Trophoblast cell (in vitro differentiated cells and primary cell): ENCODE measurements at regions not wholly inside any gene's neighbourhood (a gene's known extent, or its start where the extent isn't known, plus 50 kb on each side); places are given as distances from the start of the nearest gene placed in this dataset.
A peak's percentile ranks its signal among the peaks of the same experiment; 100 is the strongest.

ENCODE experiments used
- DNase-seq, 2 donors: peaks; one replicate each; pipeline ENCODE4 v3.0.0-alpha.2; 2016
- H2AFZ ChIP-seq: 2 replicates; pipeline ENCODE4 v1.6.1; 2013; ENCODE audit warnings: low read length, moderate library complexity, mild to moderate bottlenecking; ENCODE audit not compliant: insufficient read depth, poor library complexity
- H2AK5ac ChIP-seq: 2 replicates; pipeline ENCODE4 v1.6.1; 2013; ENCODE audit warnings: mild to moderate bottlenecking, low read length
- H2BK120ac ChIP-seq: 2 replicates; pipeline ENCODE4 v1.6.1; 2013; ENCODE audit warnings: low read length, mild to moderate bottlenecking, moderate library complexity; ENCODE audit not compliant: insufficient read depth, poor library complexity
- H2BK12ac ChIP-seq: 2 replicates; pipeline ENCODE4 v1.6.1; 2013; ENCODE audit warnings: mild to moderate bottlenecking, low read length, moderate library complexity
- H2BK5ac ChIP-seq: 2 replicates; pipeline ENCODE4 v1.6.1; 2013; ENCODE audit warnings: low read length, low read depth, moderate library complexity, mild to moderate bottlenecking; ENCODE audit not compliant: poor library complexity
- H3K14ac ChIP-seq: 2 replicates; pipeline ENCODE4 v1.6.1; 2013; ENCODE audit warnings: mild to moderate bottlenecking, low read length
- H3K18ac ChIP-seq: 2 replicates; pipeline ENCODE4 v1.6.1; 2013; ENCODE audit warnings: mild to moderate bottlenecking, low read length
- H3K23ac ChIP-seq: 2 replicates; pipeline ENCODE4 v1.6.1; 2013; ENCODE audit warnings: low read length
- H3K27ac ChIP-seq: 2 replicates; pipeline ENCODE4 v1.5.1; 2013; ENCODE audit warnings: low read depth, mild to moderate bottlenecking, inconsistent platforms, low read length, moderate library complexity
- H3K27me3 ChIP-seq: 2 replicates; pipeline ENCODE4 v1.6.1; 2013; ENCODE audit warnings: inconsistent platforms, mild to moderate bottlenecking, low read length, moderate library complexity; ENCODE audit not compliant: insufficient read depth
- H3K36me3 ChIP-seq, 2 experiments: 1 replicate in 1 of 2; 2 replicates in 1 of 2; pipeline ENCODE4 v1.6.1; 2013; ENCODE audit warnings: low read length in 2 of 2, mild to moderate bottlenecking in 2 of 2, moderate library complexity in 1 of 2; ENCODE audit not compliant: insufficient read depth in 2 of 2, control insufficient read depth in 1 of 2
- H3K4ac ChIP-seq: 2 replicates; pipeline ENCODE4 v1.6.1; 2013; ENCODE audit warnings: low read depth, mild to moderate bottlenecking, low read length, moderate library complexity
- H3K4me1 ChIP-seq, 2 experiments: 1 replicate in 1 of 2; 2 replicates in 1 of 2; pipeline ENCODE4 v1.6.1; 2013; ENCODE audit warnings: low read length in 2 of 2, mild to moderate bottlenecking in 2 of 2, moderate library complexity in 1 of 2; ENCODE audit not compliant: insufficient read depth in 2 of 2, control insufficient read depth in 1 of 2
- H3K4me2 ChIP-seq: 2 replicates; pipeline ENCODE4 v1.6.1; 2013; ENCODE audit warnings: inconsistent platforms, mild to moderate bottlenecking, low read length, moderate library complexity
- H3K4me3 ChIP-seq: 2 replicates; pipeline ENCODE4 v1.5.1; 2013; ENCODE audit warnings: mild to moderate bottlenecking, low read depth, low read length, inconsistent platforms
- H3K79me1 ChIP-seq: one replicate; pipeline ENCODE4 v1.6.1; 2013; ENCODE audit warnings: low read length
- H3K79me2 ChIP-seq: 2 replicates; pipeline ENCODE4 v1.6.1; 2013; ENCODE audit warnings: low read length, mild to moderate bottlenecking; ENCODE audit not compliant: control insufficient read depth, insufficient read depth, poor library complexity
- H3K9ac ChIP-seq: 2 replicates; pipeline ENCODE4 v1.6.1; 2013; ENCODE audit warnings: mild to moderate bottlenecking, low read length
- H3K9me3 ChIP-seq: 2 replicates; pipeline ENCODE4 v1.6.1; 2013; ENCODE audit warnings: low read depth, mild to moderate bottlenecking, control low read depth, inconsistent platforms, low read length; ENCODE audit not compliant: insufficient read depth
- H4K12ac ChIP-seq: 2 replicates; pipeline ENCODE4 v1.6.1; 2013; ENCODE audit warnings: low read depth, mild to moderate bottlenecking, low read length, moderate library complexity
- H4K8ac ChIP-seq: 2 replicates; pipeline ENCODE4 v1.6.1; 2013; ENCODE audit warnings: low read depth, mild to moderate bottlenecking, low read length, moderate library complexity
- H4K91ac ChIP-seq: one replicate; pipeline ENCODE4 v1.6.1; 2013; ENCODE audit warnings: low read depth, mild to moderate bottlenecking, low read length, moderate library complexity
- WGBS: extraction: QIAGEN DNeasy Blood & Tissue Kit; methylation state at CpG from one replicate; pipeline ENCODE4 v1.1.7; 2013; ENCODE audit warnings: missing lambda C conversion rate; ENCODE audit not compliant: insufficient read length, insufficient coverage; ENCODE audit errors: extremely low coverage; 5-methylcytosine and 5-hydroxymethylcytosine counted together

- Histone ChIP-seq H3K4me3 (no peak overlapping the region), H3K79me2 (no peaks in the 10 kb centered on the region), H2AFZ (no peak overlapping the region), H3K14ac (no peak overlapping the region), H3K9me3 (no peaks in the 10 kb centered on the region), H3K4me1 (peaks cover 0 to under 1% of the 10 kb centered on the region in 2 experiments), H3K79me1 (no peaks in the 10 kb centered on the region), H3K4me2 (no peak overlapping the region), H3K23ac (no peak overlapping the region), H2BK120ac (no peak overlapping the region), H3K36me3 (no peaks in the 10 kb centered on the region), H2AK5ac (no peak overlapping the region), H4K12ac (no peak overlapping the region), H4K91ac (no peak overlapping the region), H3K9ac (no peak overlapping the region), H3K27me3 (no peaks in the 10 kb centered on the region), H2BK5ac (no peak overlapping the region), H3K4ac (no peak overlapping the region), H3K27ac (no peak overlapping the region), H2BK12ac (no peak overlapping the region), H4K8ac (no peak overlapping the region), H3K18ac (no peak overlapping the region)
- DNase-seq = no peak
- WGBS = no CpG with 5 or more reads among the region's 1 CpG
Observed at GRCh38 chr6:76719449-76719848, 647.0 kb upstream of the IMPG1 start.

- Histone ChIP-seq H3K79me1 (no peaks in the 10 kb centered on the region), H3K23ac (no peak overlapping the region)
- no CpG with 5 or more reads among the region's 5 CpGs for WGBS
Observed at GRCh38 chr6:76708641-76709331, 636.3 kb upstream of the IMPG1 start.

GRCh38 chr6:76707630-76708029 lies 635.2 kb upstream of the IMPG1 start:
- no peak overlapping the region for H3K14ac ChIP-seq
- H3K4me3 ChIP-seq = no peak overlapping the region
- H3K27ac ChIP-seq = no peak overlapping the region
- H3K18ac ChIP-seq = no peak overlapping the region
- H3K79me2 ChIP-seq = no peaks in the 10 kb centered on the region
- H2BK12ac ChIP-seq = no peak overlapping the region
- H3K23ac ChIP-seq = no peak overlapping the region
- no peaks in the 10 kb centered on the region for H3K27me3 ChIP-seq
- H4K91ac ChIP-seq = no peak overlapping the region
- peaks cover 3% of the 10 kb centered on the region for H3K79me1 ChIP-seq
- peaks cover 0 to 4% of the 10 kb centered on the region in 2 experiments for H3K4me1 ChIP-seq
- no peaks in the 10 kb centered on the region for H3K9me3 ChIP-seq
- H2AK5ac ChIP-seq = no peak overlapping the region
- H3K9ac ChIP-seq = no peak overlapping the region
- no peak overlapping the region for H2AFZ ChIP-seq
- no peaks in the 10 kb centered on the region for H3K36me3 ChIP-seq
- H3K4ac ChIP-seq = no peak overlapping the region
- H3K4me2 ChIP-seq = no peak overlapping the region
- H2BK120ac ChIP-seq = no peak overlapping the region
- H4K12ac ChIP-seq = no peak overlapping the region
- H4K8ac ChIP-seq = no peak overlapping the region
- no peak for DNase-seq
- no peak overlapping the region for H2BK5ac ChIP-seq

More at GRCh38 chr6:76708641-76709331, 636.3 kb upstream of the IMPG1 start:
- no peaks in the 10 kb centered on the region for H3K9me3 ChIP-seq
- H3K4me2 ChIP-seq = no peak overlapping the region
- H3K4ac ChIP-seq = no peak overlapping the region
- H3K79me2 ChIP-seq = no peaks in the 10 kb centered on the region
- no peak overlapping the region for H2BK12ac ChIP-seq
- no peak overlapping the region for H3K9ac ChIP-seq
- no peak overlapping the region for H3K14ac ChIP-seq
- H4K12ac ChIP-seq = no peak overlapping the region
- H3K36me3 ChIP-seq = no peaks in the 10 kb centered on the region
- H2AK5ac ChIP-seq = no peak overlapping the region
- H3K4me1 ChIP-seq = peaks cover 0 to 2% of the 10 kb centered on the region in 2 experiments
- no peak overlapping the region for H4K91ac ChIP-seq
- no peak overlapping the region for H4K8ac ChIP-seq
- H3K4me3 ChIP-seq = no peak overlapping the region
- no peak overlapping the region for H2BK5ac ChIP-seq
- no peak overlapping the region for H3K27ac ChIP-seq
- no peak overlapping the region for H2BK120ac ChIP-seq
- no peaks in the 10 kb centered on the region for H3K27me3 ChIP-seq
- DNase-seq = peak in 1 of 2 donors; percentile 42
- no peak overlapping the region for H2AFZ ChIP-seq
- no peak overlapping the region for H3K18ac ChIP-seq

GRCh38 chr6:76706631-76707030 lies 634.2 kb upstream of the IMPG1 start:
- H3K4me3 ChIP-seq = no peak overlapping the region
- no peaks in the 10 kb centered on the region for H3K79me2 ChIP-seq
- no peak overlapping the region for H4K8ac ChIP-seq
- no peak overlapping the region for H2AK5ac ChIP-seq
- no peak overlapping the region for H3K14ac ChIP-seq
- H3K4me1 ChIP-seq = peaks cover 0 to 9% of the 10 kb centered on the region in 2 experiments
- no CpG with 5 or more reads among the region's 1 CpG for WGBS
- H2BK120ac ChIP-seq = no peak overlapping the region
- H4K12ac ChIP-seq = no peak overlapping the region
- H2AFZ ChIP-seq = no peak overlapping the region
- H3K4ac ChIP-seq = no peak overlapping the region
- no peaks in the 10 kb centered on the region for H3K36me3 ChIP-seq
- H3K9ac ChIP-seq = no peak overlapping the region
- no peak overlapping the region for H4K91ac ChIP-seq
- DNase-seq = no peak
- H3K27ac ChIP-seq = no peak overlapping the region
- peaks cover 3% of the 10 kb centered on the region for H3K79me1 ChIP-seq
- no peaks in the 10 kb centered on the region for H3K27me3 ChIP-seq
- H3K9me3 ChIP-seq = no peaks in the 10 kb centered on the region
- no peak overlapping the region for H3K4me2 ChIP-seq
- no peak overlapping the region for H3K18ac ChIP-seq
- no peak overlapping the region for H2BK12ac ChIP-seq
- no peak overlapping the region for H3K23ac ChIP-seq
- H2BK5ac ChIP-seq = no peak overlapping the region
